ENCODE measurements at regions not wholly inside any gene's neighbourhood (a gene's known extent, or its start where the extent isn't known, plus 50 kb on each side); places are given as distances from the start of the nearest gene placed in this dataset.
"Not testable (repeated sequence)": the region's sequence is repeated elsewhere in the genome, so short reads cannot be mapped to it uniquely, and the experiment has no call there.

DNA sequence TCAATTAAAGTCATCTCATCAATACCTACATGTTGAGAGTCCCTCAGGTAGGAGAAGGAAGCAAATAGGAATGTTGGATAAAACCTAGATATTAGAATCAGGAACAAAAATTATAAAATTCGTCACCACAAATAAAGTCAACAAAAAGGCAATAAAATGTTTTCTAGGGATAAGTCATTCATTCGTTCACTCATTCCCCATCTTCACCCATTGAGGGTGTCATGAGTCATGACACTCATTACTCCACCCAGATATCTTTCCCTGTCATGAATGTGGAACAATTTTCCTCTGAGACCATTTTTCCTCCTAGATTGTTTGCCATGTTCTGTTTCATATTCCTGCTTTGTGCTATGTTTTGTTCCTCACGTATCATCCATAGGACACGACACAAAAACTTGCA lies 50.9 kb upstream of the OLIG3 start:
- no peak for DNase-seq

DNA sequence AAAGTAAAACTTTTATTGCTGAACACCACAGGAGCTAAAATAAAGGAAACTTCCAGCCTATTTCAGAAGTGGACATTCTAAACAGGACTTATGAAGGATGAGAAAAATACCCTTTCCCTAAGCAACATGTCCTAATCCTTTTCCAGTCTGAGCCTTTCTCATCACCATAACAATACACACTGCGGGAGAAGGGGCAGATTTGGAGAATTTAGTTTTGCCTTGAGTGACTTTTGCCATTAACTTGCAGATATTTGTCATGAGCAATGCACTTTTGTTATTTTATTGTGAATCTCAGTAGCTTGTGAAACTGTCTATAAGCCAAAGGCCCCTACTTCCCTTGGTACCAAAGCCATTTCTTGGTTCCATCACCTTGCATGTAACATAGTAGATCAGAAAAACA lies 53.0 kb upstream of the OLIG3 start:
- DNase-seq, result no peak

DNA sequence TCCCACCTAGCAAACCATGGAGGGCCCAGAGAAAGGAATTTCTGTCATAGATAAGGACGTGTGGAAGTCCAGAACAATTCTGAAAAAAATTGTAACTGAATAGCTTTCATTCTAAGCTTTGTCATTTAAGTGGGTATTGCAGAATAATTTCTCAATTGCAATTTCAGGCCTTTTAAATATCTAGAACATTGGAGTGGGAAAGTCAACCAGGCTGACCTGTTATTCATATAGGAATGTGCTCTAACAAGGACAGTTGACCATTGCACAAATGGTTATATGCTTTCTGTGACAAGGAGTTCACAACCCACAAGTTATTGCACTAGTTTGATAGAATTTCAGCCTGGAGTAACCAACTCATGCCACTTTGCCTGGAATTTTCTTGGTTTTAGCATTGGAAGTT lies 53.4 kb upstream of the OLIG3 start:
- no peak for DNase-seq

DNA sequence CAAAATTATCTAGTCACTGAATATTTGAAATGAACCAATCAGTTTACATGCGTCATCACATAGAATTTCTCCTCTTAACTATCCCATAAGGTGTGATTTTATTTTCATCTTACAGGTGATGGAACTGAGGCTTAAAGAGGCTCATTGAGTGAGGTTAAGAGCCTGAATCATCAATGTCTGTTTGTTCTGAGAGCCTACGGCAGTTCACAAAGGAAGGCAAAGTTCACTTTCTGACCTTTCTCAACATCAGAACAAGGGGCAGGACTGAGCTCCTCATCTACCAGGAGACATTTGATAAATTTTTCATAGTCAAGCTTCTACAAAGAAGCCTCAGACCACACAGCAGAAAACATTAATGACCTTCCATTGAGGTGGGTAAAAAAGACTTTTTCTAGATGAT lies 54.9 kb upstream of the OLIG3 start:
- no peak for DNase-seq

DNA sequence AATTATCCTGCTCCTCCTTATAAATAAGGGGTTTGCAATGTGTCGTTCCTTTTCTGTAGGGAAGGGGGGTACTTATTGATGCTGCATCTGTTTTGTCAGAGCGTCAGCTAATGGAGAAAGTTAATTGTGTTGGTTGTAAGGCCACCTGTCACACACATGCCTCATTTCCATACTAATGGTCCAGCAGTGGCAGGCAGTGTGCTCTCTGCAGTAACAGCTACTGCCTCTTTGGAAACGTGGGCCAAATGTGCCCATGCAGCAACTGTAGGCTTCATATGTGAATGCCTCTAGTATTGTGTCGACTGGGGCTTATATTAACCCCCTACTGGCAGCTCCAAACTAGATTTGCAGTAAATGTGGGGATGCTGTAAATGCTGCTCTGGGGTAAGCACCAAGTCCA lies 56.3 kb upstream of the OLIG3 start:
- DNase-seq, result no peak

DNA sequence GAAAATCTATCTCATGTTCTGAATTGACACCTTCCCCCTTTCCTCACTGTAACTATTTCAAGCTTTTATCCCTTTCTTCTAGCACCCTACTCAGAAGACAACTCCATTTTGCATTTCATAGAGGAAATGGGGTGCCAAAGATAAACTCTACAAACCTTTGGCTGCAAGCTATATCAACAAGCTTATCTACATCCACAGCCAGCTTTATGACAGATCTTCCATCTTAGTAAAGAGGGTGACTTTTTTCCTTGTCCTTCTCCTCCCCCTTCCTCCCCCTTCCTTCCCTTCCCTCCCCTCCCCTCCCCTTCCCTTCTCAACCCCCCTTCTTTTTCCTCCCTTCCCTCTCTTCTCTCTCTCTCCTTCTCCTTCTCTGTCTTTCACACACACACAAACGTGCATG lies 58.0 kb upstream of the OLIG3 start:
- DNase-seq, result no peak

DNA sequence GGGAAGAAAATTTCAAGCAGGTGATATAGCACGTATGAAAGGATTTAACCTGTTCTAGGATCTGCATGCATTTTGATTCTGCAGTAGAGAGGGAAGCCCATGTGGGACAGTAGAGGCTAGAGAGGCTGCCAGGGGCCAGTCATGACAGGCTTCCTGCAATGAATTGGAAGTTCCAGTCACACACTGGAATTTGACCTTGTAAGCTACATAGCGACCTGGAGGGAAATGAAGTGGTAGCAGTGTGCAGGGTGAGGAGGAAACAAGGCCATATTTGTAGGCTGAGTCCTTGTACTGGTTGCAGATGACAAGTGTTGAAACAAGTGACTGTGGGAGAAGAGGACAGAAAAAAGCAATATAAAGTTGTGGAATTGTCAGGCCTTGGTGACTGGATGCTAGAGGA lies 58.6 kb upstream of the OLIG3 start:
- DNase-seq, result no peak

DNA sequence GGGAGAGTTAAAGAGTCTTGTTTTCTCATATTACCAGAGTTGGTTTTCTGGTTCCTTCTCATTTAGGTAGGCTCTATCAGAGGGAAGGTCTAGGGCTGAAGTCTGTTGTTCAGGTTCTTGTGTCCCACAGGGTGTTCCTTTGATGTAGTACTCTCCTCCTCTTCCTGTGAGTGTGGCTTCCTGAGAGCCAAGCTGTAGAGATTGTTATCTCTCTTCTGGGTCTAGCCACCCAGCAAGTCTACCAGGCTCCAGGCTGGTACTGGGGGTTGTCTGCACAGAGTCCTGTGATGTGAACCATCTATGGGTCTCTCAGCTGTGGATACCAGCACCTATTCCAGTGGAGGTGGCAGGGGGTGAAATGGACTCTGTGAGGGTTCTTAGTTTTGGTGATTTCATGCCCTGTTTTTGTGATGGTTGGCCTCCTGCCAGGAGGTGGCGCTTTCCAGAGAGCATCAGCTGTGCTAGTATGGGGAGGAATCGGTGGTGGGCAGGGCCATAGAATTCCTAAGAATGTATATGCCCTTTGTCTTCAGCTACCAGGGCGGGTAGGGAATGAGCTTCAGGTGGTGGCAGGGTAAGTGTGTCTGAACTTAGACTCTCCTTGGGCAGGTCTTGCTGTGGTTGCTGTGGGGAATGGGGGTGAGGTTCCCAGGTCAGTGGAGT lies 65.5 kb upstream of the OLIG3 start:
- not testable (repeated sequence) for DNase-seq

DNA sequence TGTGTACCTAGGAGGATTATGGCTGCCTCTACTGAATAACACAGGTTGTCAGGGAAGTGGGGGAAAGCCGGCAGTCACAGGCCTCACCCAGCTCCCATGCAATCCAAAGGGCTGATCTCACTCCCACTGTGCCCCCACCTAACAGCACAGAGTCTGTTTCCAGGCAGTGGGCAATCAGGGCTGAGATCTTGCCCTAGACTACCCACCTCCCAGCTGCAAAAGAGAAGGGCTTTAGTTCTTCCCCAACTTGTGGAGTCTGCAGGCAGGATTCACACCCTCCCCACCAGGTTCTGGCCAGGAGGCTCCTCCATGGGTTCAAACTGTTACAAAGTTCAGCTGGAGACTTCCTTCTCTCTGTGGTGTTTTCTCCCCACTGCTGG lies 66.0 kb upstream of the OLIG3 start:
- no peak for DNase-seq

DNA sequence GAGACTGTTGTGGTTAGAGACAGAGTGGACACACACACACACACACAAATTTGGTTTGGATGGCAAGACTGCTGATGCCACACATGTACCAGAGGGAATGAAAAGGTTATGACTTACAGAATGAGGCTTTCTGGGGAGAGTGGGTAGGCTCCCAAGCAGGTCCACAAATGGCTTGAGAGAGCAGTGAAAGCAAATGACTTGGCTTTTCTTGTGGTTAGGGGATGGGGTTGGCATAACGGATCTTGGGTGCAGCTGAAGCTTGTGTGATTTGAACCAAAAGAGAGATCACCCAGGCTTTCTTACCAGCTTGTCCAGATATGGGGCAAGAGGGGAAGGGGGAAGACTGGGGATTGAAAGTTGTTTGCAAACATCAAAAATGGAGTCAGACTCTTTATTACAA lies 73.9 kb upstream of the OLIG3 start:
- DNase-seq, result no peak

DNA sequence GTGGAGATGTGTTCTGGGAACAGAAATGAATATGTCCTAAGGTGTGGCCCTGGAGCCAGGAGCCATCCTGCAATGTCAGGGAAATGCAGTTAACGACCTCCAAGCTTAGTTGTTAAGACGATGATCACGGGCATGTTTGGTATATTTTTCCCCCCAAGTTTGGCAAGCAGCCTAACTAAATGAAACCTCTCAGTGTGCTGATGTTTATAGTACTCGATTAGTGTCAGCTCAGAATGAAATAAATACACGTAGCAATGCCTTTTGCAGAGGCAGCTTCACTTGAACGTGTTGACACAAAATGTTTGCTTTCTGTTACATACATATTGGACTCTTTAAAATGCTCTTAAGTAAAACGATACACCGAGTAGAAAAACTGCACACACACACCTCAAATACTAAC lies 76.2 kb upstream of the OLIG3 start:
- no peak for DNase-seq

DNA sequence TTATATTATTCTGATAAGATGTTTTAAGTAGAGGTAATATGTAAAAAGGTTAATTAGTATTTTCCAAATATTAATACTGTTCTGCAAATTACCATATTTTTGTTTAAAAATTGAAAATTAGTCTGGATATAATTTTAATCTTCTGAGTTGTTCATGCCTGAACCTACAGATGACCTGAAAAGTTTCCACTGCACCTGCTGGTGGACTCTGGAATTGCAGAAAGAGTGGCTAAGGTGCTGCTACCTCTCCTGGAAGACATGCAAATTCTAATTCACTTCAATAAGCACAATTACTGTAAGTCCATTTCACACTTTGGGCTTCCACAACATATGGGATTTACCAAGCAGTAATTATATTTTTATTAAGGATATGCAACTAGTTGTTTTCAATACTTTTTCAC lies 77.7 kb upstream of the OLIG3 start:
- no peak for DNase-seq

DNA sequence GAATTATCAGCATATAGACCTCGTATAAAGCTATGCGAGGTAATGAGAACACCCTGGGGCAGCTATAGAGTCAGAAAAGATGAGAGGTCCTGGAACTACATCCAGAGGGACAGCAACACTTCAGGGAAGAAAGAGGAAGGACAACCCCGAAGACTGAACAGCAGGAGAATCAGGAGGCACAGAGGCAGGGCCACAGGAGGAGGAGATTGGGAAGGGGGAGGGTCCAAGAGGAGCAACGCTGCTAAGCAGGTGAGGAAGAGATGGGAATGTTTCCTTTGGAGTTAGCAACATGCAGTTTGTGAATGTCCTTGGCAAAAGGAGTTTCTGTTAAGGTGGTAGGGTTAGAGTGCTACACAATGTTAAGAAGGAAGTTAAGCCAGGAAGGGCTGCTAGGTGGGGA lies 79.5 kb upstream of the OLIG3 start:
- no peak for DNase-seq

DNA sequence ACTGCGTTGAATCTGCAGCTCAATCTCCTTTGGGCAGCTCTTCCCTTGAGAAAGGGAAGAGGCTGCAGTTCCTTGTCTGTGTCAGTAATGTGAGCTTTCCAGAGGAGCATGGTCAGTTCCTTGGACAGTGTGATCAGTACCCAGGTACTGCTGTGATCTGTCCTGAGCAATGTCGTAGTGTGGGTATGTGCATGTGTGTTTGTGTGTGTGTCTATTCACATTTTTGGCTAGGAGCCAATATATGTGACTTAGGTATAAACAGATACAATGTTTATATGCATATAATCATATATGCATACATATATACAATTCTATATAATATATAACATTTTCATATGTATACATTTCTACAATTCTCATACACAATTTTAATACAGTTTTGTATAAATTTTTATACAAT lies 85.4 kb upstream of the OLIG3 start:
- no peak for DNase-seq

DNA sequence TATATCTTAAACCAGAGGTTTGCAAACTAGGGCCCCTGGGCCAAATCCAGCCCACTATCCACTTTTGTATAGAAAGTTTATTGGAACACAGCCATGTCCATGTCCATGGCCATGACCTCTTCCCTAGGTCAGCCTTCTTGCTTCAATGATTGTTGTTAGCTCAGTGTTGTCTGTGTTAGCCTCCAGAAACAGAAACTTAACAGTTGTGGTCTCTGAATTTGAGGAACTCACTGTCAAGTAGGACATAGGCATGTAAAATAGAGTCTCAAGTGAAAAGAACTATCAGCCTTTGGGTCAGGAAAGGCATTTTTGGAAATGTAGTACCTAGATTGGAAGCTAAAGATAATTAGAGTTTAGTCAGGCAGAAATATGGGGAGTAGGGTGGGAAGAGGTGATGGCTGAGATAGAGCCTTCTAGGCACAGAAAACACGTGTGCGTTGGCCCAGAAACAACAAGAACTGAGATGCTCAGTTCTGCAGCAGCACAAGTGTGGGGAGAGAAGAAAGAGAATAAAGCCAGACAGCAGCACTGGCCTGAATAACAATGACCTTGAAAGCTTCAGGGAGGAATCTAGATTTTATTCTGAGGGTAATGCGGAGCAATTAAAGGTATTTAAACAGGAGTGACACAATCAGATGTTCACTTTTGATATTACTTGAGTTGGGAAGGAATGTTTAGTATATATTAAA lies 87.0 kb upstream of the OLIG3 start:
- DNase-seq, result no peak

DNA sequence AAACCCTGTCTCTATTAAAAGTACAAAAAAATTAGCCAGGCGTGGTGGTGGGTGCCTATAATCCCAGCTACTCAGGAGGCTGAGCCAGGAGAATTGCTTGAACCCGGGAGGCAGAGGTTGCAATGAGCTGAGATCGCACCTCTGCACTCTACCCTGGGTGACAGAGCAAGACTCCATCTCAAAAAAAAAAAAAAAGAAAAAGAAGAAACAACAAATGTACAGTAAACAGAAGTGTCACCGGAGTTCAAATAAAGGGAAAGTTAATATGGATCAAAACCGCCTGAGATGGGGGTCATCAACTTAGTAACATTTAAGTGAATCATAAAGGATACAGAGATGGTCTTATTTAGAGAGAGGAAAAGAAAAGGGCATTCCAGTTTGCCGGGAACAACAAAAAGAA lies 89.3 kb upstream of the OLIG3 start:
- DNase-seq, result not testable (repeated sequence)

DNA sequence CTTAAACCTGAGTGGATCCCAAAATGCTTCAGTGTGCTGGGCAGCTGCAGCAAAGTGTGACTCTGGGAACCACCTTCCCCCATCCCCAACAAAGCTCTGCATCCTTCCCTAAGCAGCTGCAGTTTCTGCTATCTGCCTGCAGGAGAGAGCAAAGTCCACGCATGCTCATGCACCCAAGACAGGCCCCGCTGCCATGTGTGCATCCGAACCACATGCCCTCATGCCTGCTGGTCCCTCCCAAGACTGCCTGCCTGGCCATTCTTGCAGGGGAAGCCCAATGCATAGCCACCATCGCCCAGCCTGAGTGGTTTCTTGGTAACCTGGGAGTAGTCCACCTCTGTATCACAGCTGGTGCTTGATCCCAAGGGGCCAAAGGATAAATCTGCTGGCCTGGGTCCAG lies 94.3 kb upstream of the OLIG3 start:
- DNase-seq, result no peak

DNA sequence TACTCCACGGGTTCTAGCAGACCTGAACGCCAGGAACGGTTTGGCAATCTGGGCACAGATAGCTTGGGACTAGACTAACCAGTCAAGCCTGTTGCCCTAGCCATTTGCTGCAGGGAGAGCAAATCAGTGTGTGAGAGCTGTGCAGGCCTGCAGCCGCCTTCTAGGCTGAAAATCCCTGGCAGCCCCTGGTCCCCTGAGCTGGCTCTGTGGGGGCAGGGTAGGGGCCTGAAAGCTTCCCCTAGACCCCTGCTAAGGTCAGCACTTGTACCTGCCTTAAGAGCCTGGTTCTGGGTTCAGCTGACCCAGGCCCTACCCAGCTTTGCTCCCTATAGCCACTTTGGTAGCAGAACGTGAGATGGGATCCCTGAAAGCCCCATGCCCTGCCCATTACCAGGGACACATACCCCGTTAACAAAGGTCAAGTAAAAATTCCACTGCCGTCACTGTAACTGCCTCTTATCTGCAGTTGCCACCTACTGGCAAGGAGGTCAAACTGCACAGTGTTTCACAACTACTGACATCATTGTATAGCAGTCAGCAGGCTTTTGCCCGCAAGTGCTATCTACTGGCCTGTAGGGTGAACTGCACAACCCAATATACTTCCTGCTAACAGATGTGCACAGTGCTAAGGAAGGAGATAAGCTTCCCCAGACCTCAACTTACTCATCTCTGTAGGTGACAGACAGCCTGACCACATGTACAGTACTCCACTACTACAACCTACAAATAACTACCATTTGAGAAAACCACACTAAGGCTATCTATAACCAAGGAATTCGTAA lies 95.1 kb upstream of the OLIG3 start:
- DNase-seq, result no peak

DNA sequence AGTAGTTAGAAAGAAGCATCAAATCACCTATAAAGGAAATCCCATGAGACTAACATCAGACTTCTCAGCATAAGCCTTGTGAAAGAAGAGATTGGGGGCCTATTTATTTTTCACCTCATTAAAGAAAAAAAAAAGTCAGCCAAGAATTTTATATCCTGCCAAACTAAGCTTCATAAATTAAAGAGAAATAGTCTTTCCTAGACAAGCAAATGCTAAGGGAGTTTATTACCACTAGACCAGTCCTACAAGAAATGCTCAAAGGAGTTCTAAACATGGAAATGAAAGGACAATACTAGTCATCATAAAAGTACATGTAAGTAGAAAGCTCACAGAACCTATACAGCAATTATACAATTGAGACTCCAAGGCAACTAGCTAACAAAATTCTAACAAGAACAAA lies 96.5 kb upstream of the OLIG3 start:
- no peak for DNase-seq

DNA sequence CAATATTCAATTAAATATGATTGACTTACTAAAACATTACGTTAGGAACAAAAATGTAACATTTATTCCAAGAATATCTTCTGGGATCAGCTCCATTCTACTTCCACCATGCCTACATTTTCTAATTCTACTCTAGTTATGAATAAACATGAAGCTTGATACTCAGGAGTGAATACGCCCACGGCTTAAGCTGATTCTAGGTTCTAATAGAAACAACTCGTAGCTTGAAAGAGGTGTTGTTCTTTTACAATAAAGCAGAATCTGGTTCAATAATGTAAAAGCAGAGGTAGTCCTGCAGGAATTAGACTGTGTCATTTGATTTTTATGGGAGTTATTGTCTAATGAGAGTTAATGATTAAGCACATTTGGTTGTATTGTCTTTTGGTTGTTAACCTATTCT lies 107.3 kb upstream of the OLIG3 start:
- no peak for DNase-seq

DNA sequence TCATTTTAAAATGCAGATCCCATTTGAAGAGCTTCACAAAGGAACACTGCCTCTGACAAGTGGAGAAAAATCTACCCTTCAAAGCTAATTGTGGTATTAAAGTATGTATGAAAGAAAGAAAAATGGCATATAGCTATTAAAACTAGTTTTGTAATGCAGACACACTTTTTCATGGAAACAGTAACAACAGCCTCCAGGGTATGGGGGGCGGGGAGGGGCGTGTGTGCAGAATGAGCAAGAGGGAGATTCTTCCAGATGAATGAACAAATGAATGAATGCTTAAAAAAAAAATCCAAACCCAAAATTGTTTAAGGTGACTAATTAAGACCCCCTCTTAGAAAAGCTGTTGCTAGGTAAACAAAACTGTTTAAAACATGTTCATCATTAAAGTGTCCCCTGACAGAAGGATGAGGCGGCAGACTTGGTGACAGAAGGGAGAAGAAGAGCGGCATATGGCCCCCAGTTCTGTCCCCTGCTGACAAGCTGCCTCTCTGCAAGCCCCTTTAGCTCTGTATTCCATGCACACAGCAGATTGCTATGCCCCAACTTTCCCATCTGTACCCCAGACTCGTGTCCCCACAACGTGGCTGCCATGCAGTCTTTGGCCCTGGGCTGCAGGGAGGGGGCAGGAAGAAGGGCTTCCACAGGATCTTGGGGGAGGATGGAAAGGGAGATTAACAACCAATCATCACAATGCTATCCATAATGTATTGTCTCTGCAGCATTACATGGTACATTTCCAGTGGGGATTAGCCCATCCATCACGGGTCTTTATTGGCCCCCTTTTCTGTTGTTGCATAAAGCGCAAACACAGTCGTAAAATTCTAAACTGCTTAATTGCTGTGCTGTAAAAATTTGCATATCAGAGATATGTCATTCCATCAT lies 108.4 kb upstream of the OLIG3 start:
- no peak for DNase-seq

DNA sequence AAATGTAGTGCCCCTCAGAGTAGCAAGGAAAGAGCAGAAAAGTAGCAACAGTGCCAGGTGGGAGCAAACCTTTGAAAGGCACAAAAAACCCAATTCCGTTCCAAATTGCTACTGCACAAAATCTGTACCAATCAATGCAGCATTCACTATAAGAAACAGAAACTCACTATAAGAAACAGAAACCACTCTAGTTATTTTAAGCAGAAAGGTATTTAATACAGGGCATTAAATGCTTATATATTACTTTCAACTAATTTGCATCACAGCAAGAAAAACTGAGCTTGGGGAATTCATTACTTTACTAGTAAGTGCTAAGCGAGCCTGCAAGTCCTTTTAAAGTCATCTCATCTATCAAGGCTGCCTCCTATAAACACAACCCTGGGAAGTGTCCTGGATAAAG lies 116.5 kb upstream of the OLIG3 start:
- no peak for DNase-seq

DNA sequence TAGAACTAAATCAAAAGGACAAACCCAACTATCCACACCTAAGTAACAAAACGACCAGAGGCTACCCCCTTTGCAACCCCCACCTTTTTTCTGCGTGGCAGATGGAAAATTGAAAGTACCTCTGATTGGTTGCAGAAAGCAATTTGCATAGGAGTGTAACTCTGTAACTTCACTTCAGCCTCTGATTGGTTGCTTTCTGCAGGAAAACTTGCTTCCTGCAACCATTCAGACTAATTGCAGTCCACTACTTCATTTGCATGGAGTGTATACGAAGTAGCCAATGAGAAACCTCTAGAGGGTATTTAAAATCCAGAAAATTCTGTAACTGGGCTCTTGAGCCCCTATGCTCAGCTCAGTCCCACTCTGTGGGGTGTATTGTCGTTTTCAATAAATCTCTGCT lies 129.1 kb upstream of the OLIG3 start:
- no peak for DNase-seq

Data from femur (tissue), 1 donor.